ENCODE measurements at regions not wholly inside any gene's neighbourhood (a gene's known extent, or its start where the extent isn't known, plus 50 kb on each side); places are given as distances from the start of the nearest gene placed in this dataset.

- no peak for DNase-seq
Observed at GRCh38 chr15:99440551-99441443, 125.0 kb upstream of the MEF2A start.

- DNase-seq = no peak
Observed at GRCh38 chr15:99441444-99441800, 124.4 kb upstream of the MEF2A start.

DNA sequence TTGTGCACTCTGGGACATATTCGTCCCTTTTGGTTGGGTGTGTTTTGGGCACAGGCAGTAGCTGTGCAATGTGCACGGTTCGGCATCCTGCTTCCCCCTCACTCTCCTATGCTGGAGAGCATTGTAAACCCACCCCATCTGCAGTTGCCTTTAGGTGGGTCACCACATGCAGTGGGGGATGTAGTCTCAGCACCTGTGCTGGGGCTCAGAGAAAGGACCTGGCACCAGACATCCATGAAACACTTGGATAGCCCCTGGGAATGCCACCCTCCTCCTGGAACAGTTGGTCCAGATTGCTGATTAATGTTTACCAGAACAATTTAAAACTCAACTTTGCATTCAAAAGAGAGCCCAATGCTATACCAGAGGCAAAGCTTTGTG, 123.9 kb upstream of the MEF2A start:
- no peak for DNase-seq

GRCh38 chr15:99442252-99442897, 123.4 kb upstream of the MEF2A start:
- DNase-seq = no peak

DNA sequence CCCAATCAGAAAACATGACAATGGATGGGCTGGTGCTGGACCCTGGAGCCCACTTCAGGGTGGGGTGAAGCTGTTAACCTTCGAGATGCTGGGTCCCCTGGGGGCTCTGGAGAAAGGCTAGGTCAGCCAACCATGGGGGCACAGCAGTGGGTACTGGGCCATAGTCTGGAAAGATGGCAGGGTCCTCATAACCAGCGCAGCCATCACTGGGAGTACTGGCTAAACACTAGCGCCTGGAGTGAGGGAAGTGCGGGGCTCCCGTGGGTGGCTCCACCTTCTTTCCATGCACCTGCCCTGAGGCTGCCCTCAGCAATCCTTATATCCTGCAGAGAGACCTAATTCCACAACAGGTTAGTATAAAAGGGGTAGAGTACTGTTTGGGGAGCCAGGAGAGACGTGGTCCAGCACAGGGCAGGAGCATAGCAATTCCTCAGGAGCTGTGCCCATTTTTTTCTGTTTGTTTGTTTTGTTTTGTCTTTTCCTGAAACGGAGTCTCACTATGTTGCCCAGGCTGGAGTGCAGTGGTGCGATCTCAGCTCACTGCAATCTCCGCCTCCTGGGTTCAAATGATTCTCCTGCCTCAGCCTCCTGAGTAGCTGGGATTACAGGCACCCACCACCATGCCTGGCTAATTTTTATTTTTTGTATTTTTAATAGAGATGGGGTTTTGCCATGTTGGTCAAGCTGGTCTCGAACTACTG, 122.6 kb upstream of the MEF2A start:
- DNase-seq = no peak

- DNase-seq = no peak
Observed at GRCh38 chr15:99443768-99444446, 121.9 kb upstream of the MEF2A start.

- DNase-seq = no peak
Observed at GRCh38 chr15:99445272-99445850, 120.4 kb upstream of the MEF2A start.

DNA sequence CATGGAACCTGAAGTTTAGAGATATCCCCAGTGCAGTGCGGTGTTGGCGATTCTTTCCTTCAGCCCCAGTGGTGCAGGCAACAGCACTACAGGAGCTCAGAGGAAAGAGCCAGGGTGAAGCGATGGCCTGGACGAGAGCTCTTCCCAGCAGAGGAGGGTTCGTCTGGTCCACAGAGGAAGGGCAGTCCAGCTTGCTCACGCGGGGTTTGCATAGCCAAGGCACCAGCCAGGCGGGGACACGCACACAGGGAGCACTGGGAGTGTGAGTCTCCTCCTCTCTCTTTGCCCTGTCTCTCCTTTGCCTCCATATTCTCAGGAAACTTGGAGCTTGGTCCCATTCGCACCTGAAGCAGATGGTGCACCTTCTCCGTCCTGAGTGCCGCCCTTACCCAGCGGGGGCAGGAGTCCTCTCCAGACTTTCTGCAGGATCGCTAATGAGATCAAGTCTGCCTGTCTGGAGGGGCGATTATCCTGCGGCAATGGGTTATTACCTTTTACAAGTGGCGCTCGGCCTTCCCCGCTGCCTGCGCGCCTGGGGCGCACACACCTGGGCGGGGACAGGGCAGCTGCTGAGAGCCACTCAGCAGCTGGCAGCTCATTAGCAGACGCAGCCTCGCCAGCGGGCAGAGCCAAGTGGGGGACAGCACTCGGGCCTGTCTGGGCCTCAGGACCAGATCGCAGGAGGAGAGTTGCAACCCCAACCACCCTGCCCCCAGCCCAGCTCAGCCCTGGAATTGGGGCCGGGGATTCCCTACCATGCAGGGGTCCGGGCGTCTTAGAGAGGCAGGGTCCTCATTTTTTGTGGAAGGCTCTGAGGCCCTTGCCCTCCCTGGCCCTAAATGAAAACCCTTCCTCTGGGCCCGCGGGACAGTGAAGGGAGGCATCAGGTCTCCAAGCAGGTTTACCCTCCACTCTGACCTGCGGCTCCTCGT, 119.0 kb upstream of the MEF2A start:
- DNase-seq = no peak

DNA sequence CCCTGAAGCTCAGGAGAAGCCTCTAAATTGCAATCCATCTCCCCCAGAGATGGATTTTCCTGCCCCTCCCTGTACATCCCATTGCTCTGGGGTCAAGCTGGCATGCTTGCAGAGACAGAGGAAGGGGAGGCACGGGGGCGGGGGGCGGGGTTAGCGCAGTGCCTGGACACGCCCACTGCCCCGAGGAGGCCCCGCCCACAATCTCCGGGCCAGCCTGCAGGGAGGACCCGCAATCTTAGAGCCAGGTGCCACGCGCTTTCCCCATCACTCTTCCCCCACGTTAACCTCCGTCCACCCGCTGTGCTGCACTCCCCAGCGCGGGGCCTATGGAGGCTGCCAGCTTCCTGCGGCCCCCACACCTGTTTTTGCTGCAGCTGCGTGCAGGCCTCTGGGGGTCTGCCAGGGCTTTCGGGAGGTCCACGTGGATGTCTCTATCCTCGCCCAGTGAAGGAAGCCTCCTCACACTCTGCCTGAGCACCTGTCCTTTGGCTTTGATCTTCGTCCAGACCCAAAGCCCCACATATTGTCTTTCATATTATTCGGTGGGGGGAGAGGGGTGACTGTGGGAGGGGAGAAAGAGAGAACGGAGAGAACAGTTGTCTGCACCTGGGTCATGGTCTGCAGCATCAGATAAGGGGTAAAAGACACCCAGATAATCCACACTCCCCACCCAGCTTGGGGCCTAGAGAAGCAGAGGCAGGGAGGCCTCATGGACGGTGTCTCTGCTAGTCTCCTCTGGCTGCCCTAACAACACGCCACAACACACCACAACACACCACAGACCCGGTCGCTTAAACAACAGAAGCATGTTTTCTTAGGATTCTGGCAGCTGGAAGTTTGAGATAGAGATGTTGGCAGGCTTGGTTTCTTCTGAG, 118.0 kb upstream of the MEF2A start:
- DNase-seq = no peak

GRCh38 chr15:99449514-99449913, 116.3 kb upstream of the MEF2A start:
- DNase-seq = no peak

GRCh38 chr15:99450896-99451358, 114.9 kb upstream of the MEF2A start:
- DNase-seq = peak in 15 of 56 donors; percentile 7 to 56 (median 23)

DNA sequence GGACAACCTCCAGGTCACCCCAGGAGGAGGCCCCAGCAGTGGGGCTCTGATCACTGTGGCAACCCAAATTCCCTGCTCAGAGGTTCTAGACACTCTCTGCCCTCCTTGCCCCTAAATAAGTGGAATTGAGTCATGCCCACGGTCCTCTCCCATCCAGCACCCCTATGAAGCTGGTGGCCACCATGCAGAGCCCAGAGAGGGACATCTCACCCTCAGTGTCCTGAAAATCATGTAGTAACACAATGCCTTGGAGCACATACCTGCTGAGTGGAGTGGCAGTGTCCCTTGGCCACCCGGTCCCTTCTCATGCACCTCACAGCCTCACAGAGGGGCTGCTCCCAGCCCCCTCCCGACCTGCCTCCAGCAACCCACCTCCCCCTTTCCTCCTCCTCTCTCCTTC, 114.3 kb upstream of the MEF2A start:
- DNase-seq = no peak

GRCh38 chr15:99452010-99452409, 113.8 kb upstream of the MEF2A start:
- DNase-seq = no peak

GRCh38 chr15:99452728-99453636, 112.8 kb upstream of the MEF2A start:
- peak in 26 of 56 donors; percentile 13 to 64 (median 37) for DNase-seq

- no peak for DNase-seq
Observed at GRCh38 chr15:99453637-99454030, 112.2 kb upstream of the MEF2A start.

DNA sequence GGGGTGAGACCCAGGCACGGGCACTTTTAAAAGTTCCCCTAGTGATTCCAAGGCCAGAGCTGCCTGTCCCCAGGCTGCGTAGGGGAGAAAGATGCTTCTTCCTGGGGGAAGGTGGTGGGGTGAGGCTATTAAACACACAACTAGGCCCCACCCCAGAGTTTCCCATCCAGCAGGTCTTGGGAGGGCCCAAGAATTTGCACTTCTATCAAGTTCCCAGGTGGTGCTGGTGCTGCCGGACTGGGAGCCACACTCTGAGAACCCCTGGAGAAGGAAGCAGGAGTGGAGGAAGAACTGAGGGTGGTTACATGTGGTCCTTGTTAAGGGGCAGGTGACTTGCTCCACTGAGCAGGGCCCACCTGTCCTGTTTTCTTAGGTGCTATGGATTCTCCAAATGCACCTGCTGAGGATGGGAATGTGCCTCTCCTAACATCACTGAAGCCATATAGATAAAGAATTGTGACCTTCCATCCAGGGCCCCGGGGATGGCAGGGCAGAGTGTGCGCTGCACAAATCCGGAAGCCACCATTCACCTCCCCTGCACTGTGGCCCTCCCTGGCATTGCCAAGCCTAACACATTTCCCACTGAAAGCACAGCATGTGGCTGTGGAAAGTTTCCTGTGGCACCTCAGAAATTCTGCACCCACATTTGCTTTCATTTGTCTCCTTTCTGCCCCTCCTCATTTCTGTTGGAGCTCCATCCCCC, 111.5 kb upstream of the MEF2A start:
- no peak for DNase-seq

Measured in nucleus accumbens (tissue), 56 donors.